RWPE2 (cell line): ENCODE measurements at regions not wholly inside any gene's neighbourhood (a gene's known extent, or its start where the extent isn't known, plus 50 kb on each side); places are given as distances from the start of the nearest gene placed in this dataset.

Experiments
- ATAC-seq: fragments of 200-7000 bp; cut with Tn5 transposase; 3 replicates; pipeline ENCODE4 v1.9.1; 2021; ENCODE audit warnings: low read depth
- DNase-seq: peaks from one replicate; pipeline ENCODE4 v3.0.0-alpha.2; 2020; ENCODE audit warnings: low spot score
- H3K27ac ChIP-seq: fragments of 450-650 bp; 2 replicates; pipeline ENCODE4 v1.5.1; 2017; ENCODE audit warnings: mild to moderate bottlenecking; ENCODE audit not compliant: poor library complexity, severe bottlenecking
- H3K27me3 ChIP-seq: fragments of 250-450 bp; sonication (Bioruptor Pico); 2 replicates; pipeline ENCODE4 v1.5.1; 2021; ENCODE audit warnings: mild to moderate bottlenecking, moderate library complexity; ENCODE audit not compliant: insufficient read depth, poor library complexity, severe bottlenecking
- H3K36me3 ChIP-seq: fragments of 250-450 bp; sonication (Bioruptor Pico); 2 replicates; pipeline ENCODE4 v1.5.1; 2020; ENCODE audit warnings: low read depth, mild to moderate bottlenecking, moderate library complexity
- H3K4me1 ChIP-seq: fragments of 250-450 bp; sonication (Bioruptor Pico); 2 replicates; pipeline ENCODE4 v1.5.1; 2021; ENCODE audit warnings: mild to moderate bottlenecking, moderate library complexity; ENCODE audit not compliant: insufficient read depth, poor library complexity, severe bottlenecking
- H3K4me3 ChIP-seq: fragments of 250-450 bp; sonication (Bioruptor Pico); 2 replicates; pipeline ENCODE4 v1.5.1; 2021; ENCODE audit warnings: mild to moderate bottlenecking, moderate library complexity; ENCODE audit not compliant: severe bottlenecking
- H3K9me3 ChIP-seq: fragments of 250-450 bp; sonication (Bioruptor Pico); 2 replicates; pipeline ENCODE4 v1.5.1; 2021; ENCODE audit warnings: mild to moderate bottlenecking, moderate library complexity; ENCODE audit not compliant: severe bottlenecking
- TF ChIP-seq, protein P1 (sequence below): fragments of 450-650 bp; IDR thresholded peaks from one replicate; pipeline ENCODE4 v1.5.1; 2017; ENCODE audit warnings: mild to moderate bottlenecking, moderate library complexity; ENCODE audit not compliant: poor library complexity, severe bottlenecking

GRCh38 chr3:110859993-110860392 is 211.6 kb upstream of the NECTIN3 start:
- TF ChIP-seq, protein P1, sequence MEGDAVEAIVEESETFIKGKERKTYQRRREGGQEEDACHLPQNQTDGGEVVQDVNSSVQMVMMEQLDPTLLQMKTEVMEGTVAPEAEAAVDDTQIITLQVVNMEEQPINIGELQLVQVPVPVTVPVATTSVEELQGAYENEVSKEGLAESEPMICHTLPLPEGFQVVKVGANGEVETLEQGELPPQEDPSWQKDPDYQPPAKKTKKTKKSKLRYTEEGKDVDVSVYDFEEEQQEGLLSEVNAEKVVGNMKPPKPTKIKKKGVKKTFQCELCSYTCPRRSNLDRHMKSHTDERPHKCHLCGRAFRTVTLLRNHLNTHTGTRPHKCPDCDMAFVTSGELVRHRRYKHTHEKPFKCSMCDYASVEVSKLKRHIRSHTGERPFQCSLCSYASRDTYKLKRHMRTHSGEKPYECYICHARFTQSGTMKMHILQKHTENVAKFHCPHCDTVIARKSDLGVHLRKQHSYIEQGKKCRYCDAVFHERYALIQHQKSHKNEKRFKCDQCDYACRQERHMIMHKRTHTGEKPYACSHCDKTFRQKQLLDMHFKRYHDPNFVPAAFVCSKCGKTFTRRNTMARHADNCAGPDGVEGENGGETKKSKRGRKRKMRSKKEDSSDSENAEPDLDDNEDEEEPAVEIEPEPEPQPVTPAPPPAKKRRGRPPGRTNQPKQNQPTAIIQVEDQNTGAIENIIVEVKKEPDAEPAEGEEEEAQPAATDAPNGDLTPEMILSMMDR: no peak
- Histone ChIP-seq H3K9me3 (no peaks in the 10 kb centered on the region), H3K4me3 (no peak overlapping the region), H3K27me3 (no peaks in the 10 kb centered on the region), H3K27ac (no peak overlapping the region), H3K4me1 (no peaks in the 10 kb centered on the region), H3K36me3 (no peaks in the 10 kb centered on the region)
- DNase-seq (no peak), ATAC-seq (no peak)

DNA sequence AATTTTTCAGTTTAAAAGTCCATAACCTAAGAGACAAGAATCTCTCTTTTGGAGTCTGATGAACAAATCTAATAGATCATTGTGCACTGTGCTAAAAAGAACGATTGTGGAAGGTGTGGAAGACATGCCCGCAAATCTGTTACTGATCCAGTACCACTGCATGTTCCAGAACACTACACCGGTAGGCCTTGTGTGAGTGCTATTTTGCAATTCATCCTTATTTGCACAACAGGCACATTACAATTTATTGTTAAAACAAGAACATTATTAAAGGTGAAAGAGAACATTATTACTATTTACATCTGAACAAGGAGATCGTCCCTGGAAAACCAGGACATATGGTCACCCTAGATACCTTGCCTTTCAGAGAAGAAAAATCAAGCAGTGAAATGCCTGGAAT is 205.7 kb upstream of the NECTIN3 start:
- Histone ChIP-seq H3K36me3 (no peaks in the 10 kb centered on the region), H3K27ac (no peak overlapping the region), H3K4me3 (no peak overlapping the region), H3K4me1 (no peaks in the 10 kb centered on the region), H3K27me3 (no peaks in the 10 kb centered on the region), H3K9me3 (no peaks in the 10 kb centered on the region)
- no peak for ATAC-seq
- DNase-seq: no peak
- TF ChIP-seq, protein P1: no peak

- no peak overlapping the region for H3K4me3 ChIP-seq
- H3K9me3 ChIP-seq: no peaks in the 10 kb centered on the region
- H3K27me3 ChIP-seq: no peaks in the 10 kb centered on the region
- no peaks in the 10 kb centered on the region for H3K4me1 ChIP-seq
- DNase-seq: no peak
- no peak overlapping the region for H3K27ac ChIP-seq
- H3K36me3 ChIP-seq: no peaks in the 10 kb centered on the region
- no peak for ATAC-seq
- TF ChIP-seq, protein P1: no peak
Observed at GRCh38 chr3:110868106-110868505, 203.5 kb upstream of the NECTIN3 start.

- TF ChIP-seq, protein P1: no peak
- H3K36me3 ChIP-seq: no peaks in the 10 kb centered on the region
- H3K9me3 ChIP-seq: no peaks in the 10 kb centered on the region
- no peaks in the 10 kb centered on the region for H3K4me1 ChIP-seq
- H3K27ac ChIP-seq: no peak overlapping the region
- no peak for DNase-seq
- no peak overlapping the region for H3K4me3 ChIP-seq
- ATAC-seq: no peak
- H3K27me3 ChIP-seq: no peaks in the 10 kb centered on the region
Observed at GRCh38 chr3:110869736-110870135, 201.9 kb upstream of the NECTIN3 start.

GRCh38 chr3:110871869-110872268 is 199.7 kb upstream of the NECTIN3 start:
- TF ChIP-seq, protein P1: no peak
- DNase-seq: no peak
- Histone ChIP-seq H3K9me3 (no peaks in the 10 kb centered on the region), H3K36me3 (no peaks in the 10 kb centered on the region), H3K4me3 (no peak overlapping the region), H3K27ac (no peak overlapping the region), H3K4me1 (no peaks in the 10 kb centered on the region), H3K27me3 (no peaks in the 10 kb centered on the region)
- ATAC-seq: no peak
